GM21390 (cell line): ENCODE measurements at regions not wholly inside any gene's neighbourhood (a gene's known extent, or its start where the extent isn't known, plus 50 kb on each side); places are given as distances from the start of the nearest gene placed in this dataset.

Experiments used
- ATAC-seq: cut with Tn5 transposase; IDR thresholded peaks from one replicate; pipeline ENCODE4 v1.9.1; 2021; ENCODE audit not compliant: unreplicated experiment

DNA sequence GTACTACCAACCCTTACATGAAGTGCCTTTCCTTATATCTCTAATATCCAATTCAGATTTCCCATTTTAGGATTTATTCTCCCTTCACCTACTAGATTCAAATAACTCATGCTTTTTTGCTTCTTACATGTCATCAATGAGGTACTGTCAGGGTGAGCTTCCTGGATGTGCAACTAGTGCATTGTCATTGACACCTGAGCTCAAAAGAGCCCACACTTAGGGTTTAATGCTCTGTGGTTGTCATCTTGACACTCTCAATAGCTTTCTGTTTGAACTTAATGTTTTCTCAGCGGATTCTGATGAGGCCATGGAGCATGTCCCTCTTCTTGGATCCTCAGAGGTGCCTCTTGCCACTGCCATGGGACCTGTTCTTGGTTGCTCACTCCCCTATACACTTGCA is 1033.3 kb upstream of the EYS start:
- ATAC-seq, result no peak

DNA sequence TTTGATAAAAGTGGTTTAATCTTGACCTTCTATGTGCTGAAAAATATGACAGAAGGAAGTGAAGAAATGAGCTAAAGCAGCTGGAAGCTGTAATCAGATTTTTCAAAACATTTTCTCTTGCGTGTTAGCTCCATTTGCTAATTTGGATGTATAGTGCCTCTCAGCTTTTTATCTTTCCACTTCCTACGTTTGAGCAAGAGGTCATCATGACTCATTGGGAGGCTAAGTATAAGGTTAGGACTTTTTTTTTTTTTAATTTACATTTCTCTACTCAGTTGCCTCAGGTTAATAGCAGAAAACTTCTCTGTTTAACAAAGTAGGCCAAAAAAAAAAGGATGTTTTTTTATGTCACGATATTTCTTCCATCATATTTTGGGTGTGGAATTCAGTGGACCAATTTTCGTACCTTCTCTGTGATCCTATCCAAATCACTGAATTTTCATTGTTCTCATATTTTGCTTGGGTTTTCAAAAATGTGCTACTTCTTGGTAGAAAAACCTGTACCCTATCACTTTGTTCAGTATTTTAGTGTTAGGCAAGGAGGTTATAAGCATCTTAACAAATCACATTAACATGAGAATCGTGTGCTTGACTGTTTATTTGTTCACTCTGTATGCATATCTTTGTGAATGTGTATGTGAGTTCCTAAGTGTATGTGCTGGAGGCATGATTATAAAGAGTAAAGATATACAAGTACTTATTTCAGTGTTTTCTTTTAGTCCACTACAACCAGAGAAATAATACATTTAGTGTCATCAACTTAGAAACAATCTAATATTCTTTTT is 1028.3 kb upstream of the EYS start:
- no peak for ATAC-seq

DNA sequence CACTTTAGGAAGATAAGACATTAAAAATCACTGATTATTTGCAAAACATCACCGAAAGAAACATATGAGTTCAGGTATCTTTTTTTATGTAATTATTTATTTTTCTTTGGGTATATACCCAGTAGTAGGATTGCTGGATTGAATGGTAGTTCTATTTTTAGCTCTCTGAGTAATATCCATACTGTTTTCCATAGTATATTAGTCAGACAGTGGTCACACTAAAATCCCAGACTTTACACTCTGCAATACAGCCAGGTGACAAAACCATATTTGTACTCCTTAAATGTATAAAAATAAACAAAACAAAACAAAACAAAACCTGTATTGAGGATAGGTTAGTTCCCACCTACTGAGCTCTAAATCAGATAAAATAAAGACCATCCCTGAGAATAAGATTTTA is 1024.3 kb upstream of the EYS start:
- ATAC-seq, result no peak

DNA sequence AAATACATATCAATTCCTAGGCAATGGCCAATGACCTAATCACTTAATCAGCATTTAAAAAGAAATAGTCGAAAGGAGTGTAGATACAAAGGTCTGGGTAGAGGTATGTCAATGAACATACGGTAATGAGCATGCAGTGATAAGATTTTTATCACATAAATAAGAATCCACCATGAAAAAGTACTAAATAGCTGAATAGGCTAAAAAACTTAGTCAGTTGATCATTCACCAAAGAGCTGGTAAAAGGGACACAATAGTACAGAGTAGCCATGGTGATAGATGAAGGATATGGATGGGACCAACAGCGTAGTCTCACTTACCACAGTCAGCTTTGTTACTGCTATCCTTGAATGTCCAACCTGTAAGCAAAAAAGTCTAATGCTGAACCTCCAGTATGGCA is 1018.6 kb upstream of the EYS start:
- no peak for ATAC-seq

DNA sequence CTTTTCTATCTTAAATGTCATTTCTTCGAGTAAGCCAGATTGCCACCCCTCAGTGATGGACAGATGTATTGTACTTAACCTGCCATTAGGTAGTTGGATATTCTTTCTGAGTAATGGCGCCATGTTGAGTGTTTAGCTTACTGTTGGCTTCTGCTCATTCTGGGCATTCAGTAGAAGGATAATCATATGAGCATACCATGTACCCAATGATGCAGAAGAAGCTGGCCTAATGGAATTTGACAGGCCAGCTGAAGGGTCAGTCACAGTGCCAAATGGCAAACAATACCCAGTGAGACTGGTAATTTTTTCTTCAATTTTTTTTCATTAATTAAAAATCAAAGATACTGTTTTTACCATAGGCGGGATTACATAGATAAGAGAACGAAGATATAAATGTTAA is 1010.8 kb upstream of the EYS start:
- no peak for ATAC-seq

DNA sequence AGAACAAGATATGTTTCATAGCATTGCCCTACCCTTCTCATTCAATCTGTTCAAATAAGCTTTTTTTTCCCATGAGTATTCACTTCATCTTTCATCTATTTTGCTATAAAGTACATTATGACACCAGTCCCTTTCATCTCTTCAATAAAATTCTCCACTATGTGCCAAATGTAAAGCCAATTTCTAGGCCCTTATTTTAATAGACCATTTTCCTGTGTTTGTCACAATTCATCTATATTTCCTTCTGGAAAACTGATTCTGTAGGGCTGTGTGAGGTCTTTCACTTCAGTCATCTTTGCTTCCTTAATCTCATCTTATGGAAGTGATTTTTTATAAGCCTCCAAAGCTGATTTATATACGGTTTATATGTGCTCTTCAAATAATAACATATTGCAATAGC is 992.4 kb upstream of the EYS start:
- ATAC-seq, result no peak

DNA sequence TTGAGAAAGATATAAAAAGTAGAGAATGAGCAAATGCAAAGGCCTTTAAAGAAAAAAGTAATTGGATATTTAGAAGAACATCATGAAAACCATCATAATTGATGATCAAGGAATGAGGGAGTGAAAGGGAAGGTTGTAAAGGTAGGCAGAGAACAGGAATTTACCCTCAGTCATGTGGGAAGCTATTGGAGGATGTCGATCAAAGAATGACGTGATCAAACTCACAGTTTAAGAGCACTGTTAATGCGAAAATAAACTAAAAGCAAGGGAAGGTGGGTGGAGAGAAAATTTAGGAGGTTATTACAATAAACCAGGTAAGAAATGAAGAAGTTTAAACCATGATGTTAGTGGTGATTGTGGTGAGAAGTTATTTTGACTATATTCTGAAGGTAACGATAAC is 982.6 kb upstream of the EYS start:
- no peak for ATAC-seq

DNA sequence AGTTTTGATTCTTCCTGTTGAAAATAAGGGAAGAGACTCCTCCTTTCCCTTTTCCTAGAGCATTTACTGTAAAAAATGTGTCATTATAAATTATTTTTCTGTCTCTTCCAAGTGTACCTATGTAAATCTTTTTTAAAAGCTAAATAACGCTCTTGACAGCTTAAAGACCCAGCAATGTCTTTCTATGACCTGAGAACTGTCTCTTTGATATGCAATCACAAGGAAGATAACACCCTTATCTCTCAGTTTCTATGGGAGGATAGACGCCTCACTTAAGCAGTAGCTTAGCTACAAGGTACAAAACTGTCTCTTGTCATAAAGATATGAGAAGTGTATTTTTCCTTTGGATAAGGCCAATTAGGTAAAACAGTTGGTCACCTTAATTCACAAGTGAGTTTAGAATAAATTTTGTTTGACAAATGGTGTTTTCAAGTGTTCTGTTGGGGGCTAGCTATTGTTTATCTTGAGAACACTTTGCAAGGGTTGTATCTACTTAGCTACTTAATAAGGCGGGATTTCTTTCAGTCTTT is 980.6 kb upstream of the EYS start:
- ATAC-seq, result no peak

DNA sequence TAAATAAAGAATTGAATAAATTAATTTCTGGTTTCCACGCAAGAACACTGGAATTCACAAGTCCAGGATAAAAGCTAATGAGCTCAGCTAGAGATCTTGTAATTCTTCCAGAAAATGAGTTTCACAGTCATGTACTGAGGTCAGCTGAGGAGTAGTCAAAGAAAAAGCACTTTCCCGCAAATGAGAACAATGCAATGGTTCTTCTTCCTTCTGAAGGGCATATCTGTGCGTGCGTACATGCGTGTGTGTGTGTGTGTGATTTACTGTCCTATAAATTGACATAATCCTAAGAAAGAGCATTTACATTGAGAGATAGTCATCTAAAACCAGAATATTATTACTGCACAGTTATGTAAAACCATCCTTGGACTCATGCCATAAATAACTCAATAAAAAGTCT is 968.9 kb upstream of the EYS start:
- ATAC-seq, result no peak

DNA sequence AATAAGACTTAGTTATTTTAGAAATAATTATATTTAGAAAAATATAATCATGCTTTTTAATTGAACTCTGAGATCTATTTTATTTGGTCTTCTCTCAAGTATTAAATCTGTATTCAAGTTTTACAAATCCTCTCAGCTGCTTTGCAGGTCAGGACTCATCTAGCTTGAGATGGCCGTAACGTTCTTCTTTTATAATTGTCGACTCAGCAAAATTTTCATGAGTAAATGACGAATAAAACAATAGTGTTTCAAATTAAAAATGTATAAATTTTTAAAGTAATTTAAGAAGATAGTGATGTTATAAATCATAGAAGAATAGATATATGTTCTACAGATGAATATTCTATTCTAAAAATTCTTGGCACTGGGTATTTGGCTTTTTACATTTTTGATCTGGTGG is 957.1 kb upstream of the EYS start:
- ATAC-seq, result no peak

DNA sequence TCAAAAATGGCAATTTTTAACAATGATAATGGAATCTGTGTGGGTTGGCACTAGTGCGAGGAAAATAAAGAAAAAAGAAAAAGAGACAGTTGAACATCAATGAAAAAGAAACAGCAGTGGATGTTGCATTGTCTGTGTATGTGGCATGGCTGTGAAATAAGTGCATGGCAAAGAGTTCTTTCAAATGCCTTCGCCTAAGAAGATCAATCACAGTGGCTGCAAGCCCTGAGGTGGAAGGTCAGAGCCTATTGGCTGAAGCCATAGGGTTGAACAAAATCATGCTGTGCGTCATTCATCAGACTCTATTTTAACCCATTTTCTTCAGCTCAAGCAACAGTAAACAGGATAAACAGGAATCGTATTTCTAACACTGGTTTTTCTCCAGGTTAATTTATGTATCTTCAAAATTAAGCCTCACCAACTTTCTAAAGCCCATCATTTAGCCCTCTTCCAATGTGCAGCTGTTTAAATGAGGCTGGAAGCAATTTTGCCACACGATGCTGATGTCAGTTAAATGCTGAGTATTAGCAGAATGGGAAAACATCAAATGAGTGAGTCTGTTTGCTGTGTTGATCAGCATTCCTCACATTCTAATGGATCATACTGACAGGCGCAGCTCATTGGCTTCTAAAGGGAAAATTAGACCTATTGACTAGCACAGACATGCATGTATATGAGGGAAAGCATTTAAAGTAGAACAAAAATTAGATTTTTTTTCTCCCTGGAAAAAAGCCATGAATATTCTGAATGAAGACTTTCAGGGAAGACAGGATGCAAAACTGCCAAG is 955.9 kb upstream of the EYS start:
- ATAC-seq, result no peak

DNA sequence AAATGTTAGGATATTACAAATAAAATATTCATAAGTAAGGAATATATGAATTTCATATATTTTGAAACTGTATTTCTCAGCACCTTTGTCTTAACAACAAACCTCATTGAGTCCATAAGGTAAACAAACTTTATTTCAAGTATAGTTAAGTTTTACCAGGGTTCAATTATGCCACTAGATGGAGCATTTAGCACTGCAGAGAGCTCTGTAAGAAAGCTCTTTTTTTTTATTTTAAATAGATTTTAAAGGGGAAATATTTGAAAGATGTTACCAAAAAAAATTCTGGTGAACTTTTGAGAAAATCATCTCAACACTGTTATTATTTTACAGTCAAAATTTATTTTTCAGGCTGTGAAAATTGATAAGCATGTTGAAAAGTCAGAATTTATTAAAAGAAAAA is 955.2 kb upstream of the EYS start:
- no peak for ATAC-seq

DNA sequence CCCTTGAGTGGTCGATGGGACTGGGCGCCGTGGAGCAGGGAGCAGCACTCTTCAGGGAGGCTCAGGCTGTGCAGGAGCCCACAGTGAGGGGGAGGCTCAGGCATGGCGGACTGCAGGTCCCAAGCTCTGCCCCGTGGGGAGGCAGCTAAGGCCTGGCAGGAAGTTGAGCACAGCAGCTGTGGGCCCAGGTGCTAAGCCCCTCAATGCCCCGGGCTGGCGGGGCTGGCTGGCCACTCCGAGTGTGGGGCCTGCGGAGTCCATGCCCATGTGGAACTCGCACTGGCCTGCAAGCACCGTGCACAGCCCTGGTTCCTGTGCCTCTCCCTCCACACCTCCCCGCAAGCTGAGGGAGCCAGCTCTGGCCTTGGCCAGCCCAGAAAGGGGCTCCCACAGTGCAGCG is 948.4 kb upstream of the EYS start:
- no peak for ATAC-seq

DNA sequence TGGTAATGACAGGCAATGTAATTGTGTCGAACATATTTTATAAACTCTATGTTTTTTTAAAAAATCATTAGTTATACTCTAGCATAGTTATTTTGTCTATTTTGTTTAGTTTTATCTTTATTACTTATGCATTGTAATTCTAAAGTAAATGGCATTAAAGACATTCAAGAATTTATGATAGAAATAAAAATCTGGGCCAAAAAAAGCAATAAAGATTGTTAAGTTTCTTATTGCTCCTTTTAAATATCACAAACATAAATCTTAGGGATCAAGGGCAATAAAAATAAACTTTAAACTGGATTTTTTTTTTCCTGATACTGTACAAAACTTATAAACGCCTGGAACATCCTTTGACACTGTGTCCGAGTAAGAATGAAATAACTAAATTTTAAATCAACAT is 931.5 kb upstream of the EYS start:
- ATAC-seq, result no peak

DNA sequence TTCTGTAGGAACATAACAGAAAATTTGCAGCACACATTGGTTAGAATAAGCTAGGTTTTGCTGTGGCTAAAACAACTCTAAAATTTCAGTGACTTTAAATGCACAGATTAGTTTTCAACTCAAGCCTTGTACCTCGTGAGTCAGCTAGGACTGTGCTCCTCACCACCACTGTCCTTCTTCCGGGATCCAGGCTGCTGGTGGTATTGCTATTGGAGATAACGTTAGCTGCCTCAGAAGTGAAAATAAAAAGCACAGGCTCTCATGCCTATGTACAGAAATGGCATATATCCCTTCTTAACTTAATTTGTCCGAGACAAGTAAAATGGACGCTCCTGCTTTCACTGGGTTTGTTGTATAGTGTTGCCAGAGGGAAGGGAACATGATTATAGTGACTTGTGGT is 931.1 kb upstream of the EYS start:
- ATAC-seq, result no peak

DNA sequence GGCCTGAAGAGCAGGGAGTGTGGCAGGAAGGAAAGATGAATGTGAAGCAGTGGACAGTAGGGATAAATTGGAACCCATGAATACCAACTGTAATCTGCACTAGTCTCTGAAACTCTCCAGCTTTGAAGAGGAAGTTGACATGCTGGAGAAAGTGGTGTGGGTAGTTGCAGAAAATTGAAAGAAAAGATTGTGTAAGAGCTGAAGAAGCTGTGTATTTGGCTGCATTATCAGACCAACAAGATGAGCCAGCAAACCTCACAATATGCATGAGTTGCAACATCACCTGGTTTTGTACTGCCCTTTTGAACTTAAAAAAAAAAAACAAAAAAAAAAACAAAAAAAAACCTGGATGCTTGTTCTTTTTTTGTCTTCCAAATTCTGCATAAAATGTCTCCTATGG is 921.9 kb upstream of the EYS start:
- ATAC-seq, result no peak

DNA sequence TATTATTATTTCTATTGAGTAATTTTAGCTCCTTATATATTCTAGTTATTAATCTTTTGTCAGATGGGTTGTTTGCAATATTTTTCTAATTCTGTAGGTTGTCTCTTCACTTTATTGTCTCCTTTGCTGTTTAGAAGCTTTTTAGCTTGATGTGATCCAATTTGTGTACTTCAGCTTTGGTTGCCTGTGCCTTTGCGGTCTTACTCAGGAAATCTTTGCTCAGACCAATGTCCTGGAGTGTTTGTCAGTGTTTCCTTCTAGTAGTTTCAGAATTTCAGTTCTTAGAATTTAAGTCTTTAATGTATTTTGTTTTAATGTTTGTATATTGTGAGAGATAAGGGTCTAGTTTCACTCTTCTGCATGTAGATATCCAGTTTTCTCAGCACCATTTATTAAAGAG is 916.0 kb upstream of the EYS start:
- ATAC-seq, result no peak

DNA sequence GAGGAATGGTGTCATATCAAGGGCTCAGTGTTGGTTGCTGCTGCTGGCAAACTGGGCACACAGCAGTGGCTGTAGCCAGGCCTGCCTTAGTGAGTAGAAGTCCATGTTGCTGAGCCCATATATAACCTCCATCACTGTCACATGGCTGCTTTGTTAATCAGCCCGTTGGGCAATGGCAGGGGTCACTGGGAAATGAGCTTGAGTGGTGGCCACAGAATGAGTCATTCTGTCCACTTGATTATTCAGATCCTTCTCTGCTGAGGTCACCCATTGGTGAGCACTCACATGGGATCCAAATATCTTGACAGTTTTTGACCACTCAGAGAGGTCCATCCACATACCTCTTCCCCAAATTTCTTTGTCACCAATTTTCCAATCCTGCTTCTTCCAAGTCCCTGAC is 898.9 kb upstream of the EYS start:
- ATAC-seq, result no peak

DNA sequence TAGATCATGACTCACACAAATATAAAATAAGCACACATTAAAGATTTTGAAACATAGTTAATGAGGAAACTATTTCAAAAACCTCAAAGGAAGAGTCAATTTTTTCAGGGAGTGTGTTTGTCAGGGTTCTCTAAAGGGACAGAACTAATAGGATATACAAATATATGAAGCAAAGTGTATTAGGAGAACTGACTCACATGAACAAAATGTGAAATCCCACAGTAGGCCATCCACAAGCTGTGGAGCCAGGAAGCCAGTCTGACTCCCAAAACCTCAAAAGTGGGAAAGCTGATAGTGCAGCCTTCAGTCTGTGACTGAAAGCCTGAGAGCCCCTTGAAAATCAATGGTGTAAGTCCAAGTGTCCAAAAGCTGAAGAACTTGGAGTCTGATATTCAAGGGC is 898.0 kb upstream of the EYS start:
- no peak for ATAC-seq

DNA sequence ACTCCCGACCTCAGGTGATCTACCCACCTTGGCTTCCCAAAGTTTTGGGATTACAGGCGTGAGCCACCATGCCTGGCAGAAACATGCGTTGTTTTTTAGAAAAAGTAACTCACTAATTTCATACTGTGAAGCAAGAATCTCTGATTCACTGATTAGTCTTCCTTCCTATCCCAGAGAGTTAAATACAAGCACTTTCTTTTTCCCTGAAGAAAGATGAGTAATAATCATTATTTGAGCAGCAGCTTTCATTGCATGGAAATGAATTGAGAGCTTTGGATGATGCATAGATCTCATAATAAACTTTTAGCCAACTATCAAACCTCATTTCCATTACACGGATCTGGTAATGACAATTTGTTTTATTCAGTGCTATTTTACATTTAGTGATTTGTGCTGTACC is 892.5 kb upstream of the EYS start:
- ATAC-seq, result no peak

DNA sequence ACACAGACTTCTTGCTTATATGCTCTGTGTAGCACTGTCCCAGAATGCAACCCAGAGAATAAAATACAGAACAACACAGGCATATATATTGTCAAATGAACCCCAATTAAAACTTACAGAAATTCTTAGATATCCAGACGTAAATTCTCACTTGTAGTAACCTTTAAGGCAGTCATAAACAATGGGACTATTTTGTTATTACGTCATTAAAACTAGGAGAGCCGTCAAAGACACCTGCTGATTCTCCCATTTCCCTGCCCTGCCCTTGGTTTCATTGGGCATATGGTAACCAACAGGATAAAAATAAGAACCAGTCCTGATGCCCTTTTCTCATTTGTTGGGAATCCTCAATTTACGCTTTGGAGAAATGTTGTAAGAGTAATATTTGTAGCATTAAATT is 871.3 kb upstream of the EYS start:
- ATAC-seq, result no peak

DNA sequence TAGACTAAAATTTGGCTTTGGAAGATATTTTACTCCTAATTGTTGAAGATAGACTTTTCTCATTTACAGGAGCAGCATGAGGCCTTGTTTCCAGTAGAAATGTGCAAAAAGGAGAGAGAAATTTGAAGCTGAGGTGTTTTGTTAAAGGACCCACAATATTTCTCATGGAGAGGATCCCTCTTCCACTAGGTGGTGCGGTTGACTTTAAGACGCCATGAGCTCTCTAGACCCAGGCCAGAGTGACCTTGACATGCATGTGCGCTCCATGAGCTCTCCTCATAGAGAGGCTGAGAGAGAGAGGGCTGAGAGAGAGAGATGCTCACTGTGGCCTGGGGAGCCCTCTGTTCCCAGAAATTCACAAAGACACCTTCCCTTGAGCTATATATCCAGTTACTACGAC is 861.2 kb upstream of the EYS start:
- ATAC-seq, result no peak

DNA sequence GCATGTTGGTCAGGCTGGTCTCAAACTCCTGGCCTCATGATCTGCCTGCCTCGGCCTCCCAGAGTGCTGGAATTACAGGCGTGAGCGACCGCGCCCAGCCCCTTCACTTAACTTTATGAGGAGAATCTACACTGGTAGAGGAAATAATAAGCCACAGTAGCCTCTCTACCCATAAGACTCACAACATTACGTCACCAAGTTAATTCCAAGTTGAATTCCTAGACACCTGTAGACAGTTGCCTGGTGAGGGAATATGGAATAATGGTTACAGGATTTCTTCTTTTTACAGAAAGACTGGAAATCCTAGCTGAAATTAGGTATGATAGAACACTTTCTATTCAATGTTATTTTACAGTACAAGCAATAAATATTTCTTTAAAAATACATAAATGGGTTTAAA is 854.5 kb upstream of the EYS start:
- no peak for ATAC-seq
